DND-41 (cell line): ENCODE measurements at regions not wholly inside any gene's neighbourhood (a gene's known extent, or its start where the extent isn't known, plus 50 kb on each side); places are given as distances from the start of the nearest gene placed in this dataset.

Source experiments
- ATAC-seq: fragments of 200-7000 bp; cut with Tn5 transposase; 3 replicates; pipeline ENCODE4 v1.9.1; 2021; ENCODE audit warnings: low read depth; ENCODE audit not compliant: insufficient read depth
- DNase-seq: peaks from one replicate; pipeline ENCODE4 v3.0.0-alpha.2; 2020
- H2AFZ ChIP-seq: 2 replicates; pipeline ENCODE4 v1.6.0; 2012; ENCODE audit warnings: low read depth, low read length
- H3K27ac ChIP-seq: 2 replicates; pipeline ENCODE4 v1.5.1; 2012; ENCODE audit warnings: low read length, inconsistent platforms
- H3K27me3 ChIP-seq: fragments of 200-600 bp; sonication (generic); 2 replicates; pipeline ENCODE4 v1.6.0; 2012; ENCODE audit warnings: low read length, mild to moderate bottlenecking, inconsistent platforms; ENCODE audit not compliant: insufficient read depth, poor library complexity
- H3K36me3 ChIP-seq: 2 replicates; pipeline ENCODE4 v1.5.1; 2012; ENCODE audit warnings: low read length, inconsistent platforms; ENCODE audit not compliant: insufficient read depth
- H3K4me1 ChIP-seq: 2 replicates; pipeline ENCODE4 v1.5.1; 2012; ENCODE audit warnings: mild to moderate bottlenecking, low read length; ENCODE audit not compliant: insufficient read depth
- H3K4me2 ChIP-seq: 2 replicates; pipeline ENCODE4 v1.6.0; 2012; ENCODE audit warnings: mild to moderate bottlenecking, moderate library complexity, low read length, inconsistent platforms; ENCODE audit not compliant: insufficient read depth
- H3K4me3 ChIP-seq, 2 experiments: fragments of 200-600 bp in 1 of 2; shearing (Covaris generic) in 1 of 2; 2 replicates each; pipeline ENCODE4 v1.5.1; 2012 to 2016; ENCODE audit warnings: inconsistent platforms in 2 of 2, low read length in 2 of 2, mild to moderate bottlenecking in 2 of 2, low read depth in 1 of 2, moderate library complexity in 1 of 2
- H3K79me2 ChIP-seq: 2 replicates; pipeline ENCODE4 v1.6.0; 2012; ENCODE audit warnings: low read length, inconsistent platforms; ENCODE audit not compliant: insufficient read depth
- H3K9ac ChIP-seq: 2 replicates; pipeline ENCODE4 v1.6.0; 2012; ENCODE audit warnings: low read depth, mild to moderate bottlenecking, inconsistent platforms, low read length, moderate library complexity
- H3K9me3 ChIP-seq: 2 replicates; pipeline ENCODE4 v1.5.1; 2012; ENCODE audit warnings: low read length, moderate library complexity, mild to moderate bottlenecking, inconsistent platforms; ENCODE audit not compliant: insufficient read depth, severe bottlenecking
- H4K20me1 ChIP-seq: 2 replicates; pipeline ENCODE4 v1.6.0; 2012; ENCODE audit warnings: low read length; ENCODE audit not compliant: insufficient read depth
- CTCF ChIP-seq: IDR thresholded peaks from 2 replicates; pipeline ENCODE4 v1.5.1; 2012; ENCODE audit warnings: borderline replicate concordance, low read length, moderate library complexity, mild to moderate bottlenecking; ENCODE audit not compliant: poor library complexity, severe bottlenecking; ENCODE audit errors: extremely low read depth
- EZH2 ChIP-seq: IDR thresholded peaks from 3 replicates; pipeline ENCODE4 v1.6.1; 2012; ENCODE audit warnings: borderline replicate concordance, low read depth, mild to moderate bottlenecking, moderate library complexity, low read length, inconsistent platforms; ENCODE audit not compliant: severe bottlenecking

GRCh38 chr15:62306851-62307504 is 141.9 kb upstream of the C2CD4B start:
- TF ChIP-seq EZH2 = no peak
- TF ChIP-seq CTCF = peak; percentile 63
- Histone ChIP-seq H3K4me1 (peaks cover 6% of the 10 kb centered on the region), H2AFZ (peak overlapping the region; percentile 19; the same call in 1 of the 2 replicates), H3K27ac (no peak overlapping the region), H3K79me2 (no peaks in the 10 kb centered on the region), H3K36me3 (no peaks in the 10 kb centered on the region), H4K20me1 (no peaks in the 10 kb centered on the region), H3K9ac (no peak overlapping the region), H3K27me3 (no peaks in the 10 kb centered on the region), H3K9me3 (no peaks in the 10 kb centered on the region), H3K4me2 (no peak overlapping the region), H3K4me3 (no peak overlapping the region)
- DNase-seq (peak; percentile 38), ATAC-seq (peak; percentile 75; the same call in 2 of the 3 replicates)

- no peak overlapping the region for H3K4me3 ChIP-seq
- H3K9ac ChIP-seq = no peak overlapping the region
- H3K9me3 ChIP-seq = no peaks in the 10 kb centered on the region
- ATAC-seq = no peak
- TF ChIP-seq EZH2 (no peak), CTCF (no peak)
- no peak overlapping the region for H3K4me2 ChIP-seq
- H3K36me3 ChIP-seq = no peaks in the 10 kb centered on the region
- no peaks in the 10 kb centered on the region for H4K20me1 ChIP-seq
- peaks cover 6% of the 10 kb centered on the region for H3K4me1 ChIP-seq
- no peak overlapping the region for H3K27ac ChIP-seq
- H3K27me3 ChIP-seq = no peaks in the 10 kb centered on the region
- no peak overlapping the region for H2AFZ ChIP-seq
- DNase-seq = no peak
- H3K79me2 ChIP-seq = no peaks in the 10 kb centered on the region
These were observed 142.5 kb upstream of the C2CD4B start for GRCh38 chr15:62307551-62307950.

GRCh38 chr15:62316413-62317060 is 151.5 kb upstream of the C2CD4B start:
- TF ChIP-seq CTCF (no peak), EZH2 (no peak)
- DNase-seq (no peak), ATAC-seq (no peak)
- no peak overlapping the region for H3K27ac ChIP-seq
- no peaks in the 10 kb centered on the region for H3K36me3 ChIP-seq
- no peaks in the 10 kb centered on the region for H4K20me1 ChIP-seq
- H3K9ac ChIP-seq = no peak overlapping the region
- no peaks in the 10 kb centered on the region for H3K79me2 ChIP-seq
- H3K4me3 ChIP-seq = no peak overlapping the region
- H2AFZ ChIP-seq = no peak overlapping the region
- H3K4me1 ChIP-seq = no peaks in the 10 kb centered on the region
- no peak overlapping the region for H3K4me2 ChIP-seq
- H3K27me3 ChIP-seq = peaks cover 10% of the 10 kb centered on the region
- H3K9me3 ChIP-seq = no peaks in the 10 kb centered on the region
